Glomerular visceral epithelial cell (primary cell): ENCODE measurements at regions not wholly inside any gene's neighbourhood (a gene's known extent, or its start where the extent isn't known, plus 50 kb on each side); places are given as distances from the start of the nearest gene placed in this dataset.

ENCODE experiments used
- DNase-seq: peaks from one replicate; pipeline ENCODE4 v3.0.0-alpha.2; 2016; ENCODE audit errors: extremely low spot score

GRCh38 chr2:2993172-2993692 is 384.4 kb downstream of the EIPR1 start:
- no peak for DNase-seq

GRCh38 chr2:2992634-2993033 is 385.0 kb downstream of the EIPR1 start:
- DNase-seq = no peak

GRCh38 chr2:2985020-2985419 is 392.6 kb downstream of the EIPR1 start:
- no peak for DNase-seq

DNA sequence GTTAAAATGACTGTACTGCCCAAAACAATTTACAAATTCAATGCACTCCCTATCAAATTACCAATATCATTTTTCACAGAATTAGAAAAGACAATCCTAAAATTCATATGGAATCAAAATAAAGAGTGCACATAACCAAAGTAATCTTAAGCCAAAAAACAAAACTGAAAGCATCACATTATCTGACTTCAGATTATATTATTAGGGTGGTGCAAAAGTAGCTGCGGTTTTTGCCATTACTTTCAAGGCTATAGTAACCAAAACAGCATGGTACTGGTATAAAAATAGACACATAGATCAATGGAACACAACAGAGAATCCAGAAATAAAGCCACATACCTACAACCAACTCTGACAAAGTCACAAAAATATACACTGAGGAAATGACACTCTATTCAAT is 396.6 kb downstream of the EIPR1 start:
- no peak for DNase-seq

DNA sequence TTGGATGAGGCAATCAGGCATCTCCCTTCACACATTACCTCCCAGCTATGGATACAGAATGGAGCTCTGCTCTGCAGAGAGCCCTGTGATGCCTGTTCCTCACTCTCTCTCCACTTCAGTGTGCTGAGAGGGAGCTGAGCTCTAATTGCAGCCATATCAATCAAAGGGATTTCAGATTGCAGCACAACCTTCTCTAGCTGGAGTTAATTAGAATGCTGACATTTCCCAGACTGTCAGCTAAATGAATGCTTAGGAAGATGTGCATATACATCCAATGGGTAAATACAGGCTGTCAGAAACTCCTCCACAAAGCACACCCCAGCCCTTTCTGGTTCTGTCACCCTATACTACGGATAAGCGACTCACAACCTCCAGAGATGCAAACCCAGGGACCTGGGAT is 402.6 kb downstream of the EIPR1 start:
- no peak for DNase-seq

DNA sequence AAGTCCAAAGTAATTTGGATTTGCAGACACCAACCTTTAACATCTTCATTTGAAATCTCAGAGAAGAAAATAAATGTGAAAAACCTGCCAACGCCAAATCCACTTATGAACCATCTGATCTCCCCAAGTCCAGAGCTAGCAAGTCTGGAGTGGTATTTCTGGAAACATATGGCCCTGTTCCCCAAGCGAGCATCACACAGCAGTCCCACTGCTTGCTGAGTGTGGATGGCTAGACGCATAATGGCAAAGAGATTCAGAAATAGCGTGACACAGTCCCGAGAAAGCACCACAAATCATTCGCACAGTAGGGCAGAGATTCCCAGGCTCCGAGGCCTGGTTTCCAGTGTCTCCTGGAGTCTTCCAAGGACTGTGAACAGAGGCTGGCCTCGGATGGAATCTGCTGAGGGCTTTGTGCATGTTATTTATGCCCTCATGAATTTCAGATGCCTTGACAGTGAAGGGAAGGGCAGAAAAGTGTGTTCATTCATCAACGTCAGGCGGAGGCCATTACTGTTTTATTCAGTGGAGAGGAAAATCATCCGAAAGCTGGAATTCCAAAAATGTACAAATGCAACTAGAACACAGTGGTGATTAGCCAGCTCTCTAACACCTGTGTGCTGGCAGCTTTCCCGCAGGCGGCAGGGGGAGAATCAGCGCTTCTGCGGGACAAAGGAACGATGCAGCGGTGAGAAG is 417.0 kb downstream of the EIPR1 start:
- DNase-seq = no peak

DNA sequence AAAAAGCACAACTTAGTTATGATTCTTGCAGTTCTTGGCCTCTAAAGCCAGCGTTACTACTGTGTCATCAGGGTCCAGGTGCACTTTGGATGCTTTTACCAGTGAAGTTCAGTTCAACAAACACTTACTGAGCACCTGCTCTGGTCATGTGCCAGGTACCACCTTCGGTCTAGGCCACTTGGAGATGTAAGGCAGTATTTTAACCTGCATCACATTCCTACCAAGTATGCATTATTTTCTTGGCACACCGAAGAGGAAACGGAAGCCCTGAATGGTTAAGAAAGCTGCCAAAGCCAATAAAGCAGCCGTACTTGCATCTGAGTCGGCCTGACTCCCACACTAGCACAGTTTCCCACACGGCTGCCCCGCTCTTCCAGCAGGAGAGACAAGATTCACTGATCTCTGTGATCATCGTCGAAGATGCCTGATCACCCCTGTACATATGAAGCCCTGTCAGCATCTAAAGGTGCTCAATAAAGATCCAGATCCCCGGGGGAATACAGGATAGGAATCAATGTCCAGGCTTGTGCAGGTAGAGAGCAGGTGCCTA is 427.1 kb downstream of the EIPR1 start:
- DNase-seq = no peak

- DNase-seq = no peak
Measured at GRCh38 chr2:2947406-2947805, 430.2 kb downstream of the EIPR1 start.

- DNase-seq = no peak
Measured at GRCh38 chr2:2942906-2943305, 434.7 kb downstream of the EIPR1 start.

DNA sequence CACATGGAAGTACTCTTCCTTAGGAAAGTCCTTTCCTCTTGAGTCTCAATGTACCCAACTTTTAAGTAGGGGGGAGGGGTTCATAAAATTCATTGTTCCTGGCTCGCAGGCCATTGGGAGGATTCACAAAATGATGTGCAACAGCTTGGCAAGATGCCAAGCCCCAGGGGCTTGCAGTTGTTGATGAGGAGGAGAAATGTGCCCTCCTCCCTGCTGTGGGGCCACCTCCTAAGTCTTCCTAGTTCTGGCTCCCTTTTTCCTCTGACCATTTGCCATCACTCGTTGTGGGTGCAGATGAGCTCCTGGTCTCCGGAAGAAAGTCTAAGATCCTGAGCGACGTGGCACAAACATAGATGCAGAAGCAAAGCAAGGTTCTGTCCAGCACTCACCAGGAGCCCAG is 435.4 kb downstream of the EIPR1 start:
- DNase-seq = no peak

GRCh38 chr2:2941205-2941604 is 436.4 kb downstream of the EIPR1 start:
- no peak for DNase-seq

DNA sequence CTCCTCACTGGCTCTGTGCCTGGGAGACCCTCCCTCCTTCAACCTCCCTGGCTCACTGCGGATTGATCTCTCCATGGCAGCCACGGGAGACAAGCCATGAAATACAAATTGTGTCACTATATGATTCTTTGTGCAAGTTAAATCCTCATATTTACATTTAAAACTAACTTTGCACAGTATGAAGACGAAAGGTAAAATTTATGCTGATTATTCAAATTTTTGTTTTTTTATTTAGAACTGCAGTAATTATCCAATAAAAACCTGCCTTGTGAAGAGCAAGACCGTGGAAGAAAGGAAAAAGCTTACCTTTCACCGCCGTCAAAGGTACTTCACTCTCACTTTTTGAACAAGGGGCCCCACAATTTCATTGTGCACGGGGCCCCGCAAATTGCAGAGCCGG is 436.9 kb downstream of the EIPR1 start:
- DNase-seq = no peak

DNA sequence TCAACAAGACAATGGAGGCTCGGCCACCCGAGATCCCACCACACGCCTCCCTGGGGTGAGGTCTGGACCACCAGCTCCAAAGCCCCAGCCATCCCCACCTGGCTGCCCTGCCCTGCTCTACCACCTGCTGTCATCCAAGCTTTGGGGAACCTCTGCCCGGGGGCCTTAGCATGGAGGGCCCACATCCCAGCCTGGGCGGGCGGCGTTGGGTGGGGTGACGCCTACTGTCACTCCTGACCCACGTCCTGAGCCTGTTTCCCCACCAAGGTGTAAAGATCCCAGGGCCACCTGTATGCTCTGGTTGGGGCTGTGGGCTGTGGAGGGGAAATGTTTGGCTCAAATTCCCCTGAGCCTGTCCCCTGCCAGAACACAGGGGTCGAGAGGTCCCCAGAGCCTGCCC is 437.6 kb downstream of the EIPR1 start:
- DNase-seq = no peak

GRCh38 chr2:2939078-2939795 is 438.4 kb downstream of the EIPR1 start:
- DNase-seq = no peak

GRCh38 chr2:2938481-2938880 is 439.1 kb downstream of the EIPR1 start:
- no peak for DNase-seq

- no peak for DNase-seq
Measured at GRCh38 chr2:2935445-2936149, 442.0 kb downstream of the EIPR1 start.

DNA sequence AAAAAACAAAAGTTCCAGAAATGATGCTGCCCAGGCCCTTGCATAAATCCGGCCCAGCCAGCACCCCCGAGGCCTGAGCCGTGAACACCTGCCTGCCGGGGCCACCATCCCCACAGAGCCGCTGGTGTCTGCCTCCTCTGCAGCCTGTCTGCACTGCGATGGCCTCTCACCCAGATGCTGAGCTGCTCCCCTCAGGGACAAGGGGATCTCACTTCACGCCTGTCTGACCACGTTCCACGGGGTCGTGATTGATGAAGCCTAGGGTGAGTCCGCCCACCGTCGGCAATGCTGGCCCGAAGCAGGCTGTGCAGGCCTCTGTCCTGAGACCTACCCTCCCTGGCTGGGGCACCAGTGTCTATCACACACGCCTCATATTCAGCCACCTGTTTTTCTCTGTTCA is 444.2 kb downstream of the EIPR1 start:
- DNase-seq = no peak

- no peak for DNase-seq
Measured at GRCh38 chr2:2932692-2933305, 444.8 kb downstream of the EIPR1 start.

DNA sequence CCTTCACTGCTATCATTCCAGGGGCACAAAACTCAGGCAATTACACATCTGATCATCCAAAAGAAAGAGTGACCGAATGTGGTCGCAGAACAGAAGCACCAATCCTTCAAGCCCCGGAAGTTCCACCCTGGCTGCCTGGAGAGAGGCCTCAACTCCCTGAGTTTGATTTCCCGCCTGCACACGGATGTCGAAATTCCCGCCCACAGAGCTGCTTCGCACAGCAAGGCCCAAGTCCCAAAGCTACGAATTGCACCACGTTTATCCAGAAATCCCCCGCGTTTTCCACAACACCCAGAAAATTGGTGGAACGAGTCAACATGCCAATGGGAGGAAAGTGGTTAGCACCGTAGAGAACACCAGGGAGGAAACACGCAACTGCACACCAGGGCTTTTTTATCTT is 445.4 kb downstream of the EIPR1 start:
- no peak for DNase-seq

GRCh38 chr2:2931318-2932075 is 446.1 kb downstream of the EIPR1 start:
- no peak for DNase-seq

DNA sequence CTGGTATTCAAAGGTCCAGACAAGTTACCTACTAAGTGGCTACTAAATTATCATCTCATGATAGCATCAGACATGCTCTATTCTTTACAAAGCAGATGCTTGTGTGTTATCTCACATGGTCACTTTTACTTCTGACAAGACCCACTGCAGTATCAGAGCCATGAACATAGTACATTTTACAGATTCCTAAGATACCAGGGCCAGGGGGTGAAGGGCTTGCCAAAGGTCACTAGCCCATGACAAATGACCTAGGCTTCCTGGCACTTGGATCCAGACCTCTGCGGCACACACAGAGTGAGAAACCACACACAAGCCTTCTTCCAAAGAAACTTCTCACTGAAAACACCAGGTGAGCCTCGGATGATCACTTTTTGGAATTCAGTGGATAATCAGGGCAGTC is 446.8 kb downstream of the EIPR1 start:
- DNase-seq = no peak

GRCh38 chr2:2926858-2927175 is 450.8 kb downstream of the EIPR1 start:
- no peak for DNase-seq
